HG03342 (cell line): ENCODE measurements at regions not wholly inside any gene's neighbourhood (a gene's known extent, or its start where the extent isn't known, plus 50 kb on each side); places are given as distances from the start of the nearest gene placed in this dataset.

ENCODE experiments used
- ATAC-seq: cut with Tn5 transposase; IDR thresholded peaks from one replicate; pipeline ENCODE4 v1.9.1; 2021; ENCODE audit warnings: mild to moderate bottlenecking, moderate library complexity; ENCODE audit not compliant: unreplicated experiment

DNA sequence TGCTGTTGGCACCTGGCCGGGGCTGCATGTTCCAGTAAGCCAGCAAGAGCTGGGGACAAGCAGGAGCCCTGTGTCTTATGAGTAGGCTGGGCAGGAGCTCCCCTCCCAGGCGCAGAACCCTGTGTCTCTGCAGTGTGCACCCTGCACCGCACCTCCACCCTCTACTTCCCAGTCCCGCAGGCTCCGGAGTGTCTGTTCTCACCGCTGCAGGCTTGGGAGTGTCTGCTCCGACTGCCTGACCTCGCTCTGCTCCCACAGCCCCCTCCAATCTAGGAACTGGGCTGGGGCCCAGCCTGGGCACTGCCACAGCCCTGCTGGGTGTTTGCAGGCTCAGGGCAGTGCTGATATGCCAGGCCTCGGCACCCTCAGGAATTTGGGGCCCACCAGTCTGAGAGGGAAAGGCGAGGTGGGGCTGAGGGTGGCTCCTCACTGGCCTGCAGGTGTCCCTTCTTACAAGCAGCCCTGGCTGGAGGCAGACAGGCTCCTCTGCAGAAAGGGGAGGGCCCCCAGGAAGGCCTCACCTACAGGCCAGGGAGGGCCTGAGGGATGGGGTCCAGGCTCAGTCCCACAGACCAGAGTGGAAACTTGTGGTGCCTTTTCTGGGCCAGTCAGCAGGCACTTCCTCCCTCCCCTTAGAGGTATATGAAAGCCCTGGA, 871.6 kb upstream of the GJE1 start:
- ATAC-seq, result no peak

DNA sequence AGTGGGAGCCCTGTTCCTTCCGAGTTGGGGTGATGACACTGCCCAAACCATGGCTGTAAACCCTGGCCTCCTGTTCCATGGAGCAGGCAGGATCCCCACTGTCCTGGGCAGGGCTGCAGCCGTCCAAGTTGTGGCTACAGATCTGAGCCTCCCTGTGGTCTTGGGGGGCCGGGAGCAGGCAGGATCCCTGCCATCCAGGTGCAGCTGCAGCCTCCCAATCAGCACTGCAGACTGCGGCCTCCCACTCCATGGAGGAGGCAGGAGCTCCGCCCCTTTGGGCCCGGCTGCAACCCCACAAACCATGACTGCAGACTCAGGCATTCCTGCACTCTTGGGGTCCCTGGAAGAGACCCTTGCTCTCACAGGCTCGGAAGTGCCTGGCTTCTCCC, 872.1 kb upstream of the GJE1 start:
- no peak for ATAC-seq

DNA sequence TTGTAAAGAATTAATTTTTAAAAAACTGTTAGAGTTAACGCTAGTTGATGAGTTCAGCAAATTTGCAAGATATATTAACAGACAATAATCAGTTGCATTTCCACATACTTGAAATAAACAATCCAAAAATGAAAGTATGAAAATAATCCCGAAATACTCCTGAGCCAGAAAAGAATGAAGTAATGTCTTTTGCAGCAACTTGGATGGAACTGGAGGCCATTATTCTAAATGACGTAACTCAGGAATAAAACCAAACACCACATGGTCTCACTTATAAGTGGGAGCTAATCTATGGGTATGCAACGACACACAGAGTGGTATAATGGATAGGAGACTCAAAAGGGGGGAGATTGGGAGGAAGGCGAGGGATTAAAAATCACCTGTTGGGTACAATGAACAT, 872.9 kb upstream of the GJE1 start:
- ATAC-seq, result no peak

DNA sequence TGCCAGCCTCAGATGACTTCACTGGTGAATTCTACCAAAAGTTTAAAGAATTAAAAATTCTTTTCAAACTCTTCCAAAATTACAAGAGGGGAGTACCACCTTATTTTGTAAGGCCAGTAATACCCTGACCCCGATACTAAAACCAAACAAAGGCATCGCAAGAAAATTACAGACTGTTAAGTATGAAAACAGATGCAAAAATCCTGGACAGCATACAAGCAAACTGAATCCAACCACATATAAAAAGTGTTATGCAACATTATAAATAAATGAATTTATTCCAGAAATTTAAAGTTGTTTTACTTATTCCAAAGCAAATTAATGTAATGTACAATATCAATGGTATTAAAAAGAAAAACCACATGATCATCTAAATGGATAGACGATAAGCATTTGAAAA, 873.6 kb upstream of the GJE1 start:
- no peak for ATAC-seq

DNA sequence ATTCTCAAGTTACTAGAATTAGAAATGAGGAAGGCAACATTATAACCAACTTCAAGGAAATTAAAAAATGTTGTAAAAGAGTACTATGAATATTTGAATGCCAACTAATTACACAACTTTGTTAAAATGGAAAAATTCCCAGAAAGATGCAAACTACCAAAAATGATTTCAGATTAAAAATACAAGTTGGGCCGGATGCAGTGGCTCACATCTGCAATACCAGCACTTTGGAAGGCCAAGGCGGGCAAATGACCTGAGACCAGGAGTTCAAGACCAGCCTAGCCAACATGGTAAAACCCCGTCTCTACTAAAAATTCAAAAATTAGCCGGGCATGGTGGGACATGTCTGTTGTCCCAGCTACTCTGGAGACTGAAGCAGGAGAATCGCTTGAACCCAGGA, 874.2 kb upstream of the GJE1 start:
- ATAC-seq, result no peak

DNA sequence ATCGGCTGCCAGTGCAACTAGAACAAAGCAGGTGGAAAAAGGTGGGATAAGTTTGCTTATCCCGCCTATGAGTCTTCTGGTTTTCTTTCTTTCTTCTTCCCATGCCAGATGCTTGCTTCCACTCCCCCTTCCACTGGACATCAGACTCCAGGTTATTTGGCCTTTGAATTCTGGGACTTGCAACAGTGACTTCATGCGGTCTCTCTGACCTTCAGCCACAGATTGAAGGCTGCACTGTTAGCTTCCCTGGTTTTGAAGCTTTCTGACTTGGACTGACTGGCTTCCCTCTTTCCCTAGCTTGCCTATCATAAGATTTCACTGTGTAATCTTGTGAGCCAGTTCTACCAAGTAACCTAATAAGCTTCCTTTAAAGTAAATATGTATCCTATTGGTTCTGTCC, 878.4 kb upstream of the GJE1 start:
- no peak for ATAC-seq

DNA sequence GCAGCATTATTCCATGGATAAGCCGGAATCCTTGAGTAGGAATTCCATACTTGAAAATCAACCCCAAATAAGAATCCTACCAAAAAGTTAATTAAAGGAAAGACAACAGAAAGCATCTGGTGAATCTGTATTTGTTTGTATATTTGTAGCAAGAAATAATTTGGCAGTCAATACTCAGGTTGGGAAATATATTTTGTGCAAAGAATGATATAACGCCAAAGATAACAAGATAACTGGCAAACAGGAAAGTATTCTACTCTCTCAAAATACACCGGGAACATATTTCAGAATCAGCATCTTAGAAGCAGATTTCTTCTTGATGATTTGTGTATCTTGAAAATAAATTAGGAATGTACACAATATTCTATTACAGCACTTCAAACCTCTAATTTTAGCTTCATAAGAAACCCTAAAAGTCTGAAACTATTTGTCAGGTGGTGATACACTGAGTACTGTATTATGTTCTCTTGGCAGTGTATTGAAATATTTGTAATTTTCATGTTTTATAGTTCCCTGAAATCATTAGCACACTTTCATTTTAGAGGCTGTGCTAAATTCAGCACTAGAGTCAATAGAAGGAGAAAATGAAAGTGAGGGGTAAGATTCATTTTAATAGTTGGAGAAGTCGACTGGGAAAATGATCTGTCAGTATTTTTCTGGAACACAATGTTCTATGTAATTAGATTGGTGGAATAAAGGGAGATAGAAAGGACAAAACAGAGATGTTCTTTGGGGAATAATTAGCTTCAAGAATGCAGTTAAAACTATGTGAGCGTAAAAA, 879.7 kb upstream of the GJE1 start:
- no peak for ATAC-seq

DNA sequence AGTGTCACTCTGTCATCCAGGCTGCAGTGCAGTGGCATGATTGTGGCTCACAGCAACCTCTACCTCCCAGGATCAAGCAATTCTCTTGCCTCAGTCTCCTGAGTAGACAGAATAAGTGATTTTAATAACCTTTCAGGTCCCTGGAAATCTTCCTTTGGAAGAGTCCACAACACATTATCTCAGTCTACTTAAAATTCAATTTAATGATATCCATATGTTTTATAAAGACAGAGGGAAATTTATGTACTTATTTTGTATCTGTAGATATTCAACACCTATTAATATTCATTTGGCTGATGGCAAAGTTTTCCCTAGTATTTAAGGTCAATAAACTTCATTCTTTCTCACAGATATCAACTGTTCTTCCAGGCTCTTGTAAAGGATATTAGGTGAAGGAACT, 881.4 kb upstream of the GJE1 start:
- no peak for ATAC-seq

DNA sequence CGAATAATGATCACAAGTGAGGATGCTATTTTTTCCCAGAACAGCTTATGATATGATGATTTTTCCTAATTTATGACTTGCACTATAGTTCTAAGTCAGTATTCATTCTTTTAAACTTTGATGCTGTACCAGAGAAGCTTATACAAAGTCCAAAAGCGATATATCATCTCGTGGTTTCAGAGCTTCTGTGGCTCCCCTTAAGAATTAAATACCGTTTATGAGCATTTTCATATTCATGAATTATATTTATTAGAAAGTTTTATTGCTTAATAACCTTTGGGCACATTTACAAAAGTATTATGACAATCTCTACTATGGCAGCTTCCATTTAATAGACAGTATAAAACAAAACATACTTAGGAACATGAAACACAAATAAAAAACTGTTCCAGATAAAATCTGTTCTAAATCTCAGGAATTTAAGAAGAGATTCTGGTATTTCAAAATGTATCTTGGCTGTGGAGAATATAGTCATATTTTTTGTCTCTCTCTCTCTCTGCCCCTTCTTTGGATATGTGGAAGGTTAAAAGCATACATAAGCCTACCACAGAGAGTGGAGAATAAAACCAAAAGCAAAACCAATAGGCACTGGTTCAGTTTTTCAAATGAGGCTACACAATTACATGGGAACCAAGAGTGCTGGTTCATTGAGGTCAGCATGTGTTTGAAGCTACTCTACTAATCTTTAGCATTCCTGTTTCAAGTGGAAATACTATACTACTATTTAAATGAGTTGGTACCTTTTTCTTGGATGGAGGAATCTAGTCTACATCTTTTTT, 884.5 kb upstream of the GJE1 start:
- peak; percentile 74 for ATAC-seq

DNA sequence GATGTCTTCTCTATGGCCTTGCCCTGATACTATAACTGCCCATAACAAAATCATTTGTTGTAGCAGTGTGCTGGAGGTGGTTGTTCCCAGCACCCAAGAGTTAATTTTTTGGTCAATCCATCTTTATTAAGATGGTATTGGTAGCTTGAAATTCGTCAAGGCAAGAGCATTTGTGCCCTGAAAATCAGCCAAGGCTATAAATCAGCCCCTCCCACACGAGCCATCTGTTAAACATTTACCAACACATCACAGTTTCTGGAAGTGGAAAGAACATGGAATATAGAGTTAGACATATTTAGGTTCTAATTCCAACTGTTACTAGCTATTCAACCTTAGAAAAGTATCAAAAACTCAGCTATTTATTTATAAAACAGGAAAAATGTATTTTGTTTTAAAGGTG, 888.4 kb upstream of the GJE1 start:
- ATAC-seq, result no peak

DNA sequence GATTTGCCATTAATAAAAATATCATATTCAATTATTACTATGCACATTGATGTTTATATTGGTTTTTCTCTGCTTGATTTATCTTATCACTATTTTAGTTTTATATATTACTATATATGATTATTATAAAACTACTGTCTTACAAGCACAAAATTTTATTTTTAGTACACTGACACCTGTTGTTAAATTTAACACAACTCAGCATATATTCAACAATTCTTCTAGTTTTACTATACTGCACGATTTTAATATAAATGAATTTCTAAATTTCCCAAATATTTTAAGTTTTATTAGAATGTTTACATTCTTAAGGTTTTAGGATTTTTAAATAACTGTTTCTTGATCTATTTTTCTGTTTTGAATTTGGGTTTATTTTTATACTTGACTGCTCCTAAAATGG, 889.8 kb upstream of the GJE1 start:
- no peak for ATAC-seq

DNA sequence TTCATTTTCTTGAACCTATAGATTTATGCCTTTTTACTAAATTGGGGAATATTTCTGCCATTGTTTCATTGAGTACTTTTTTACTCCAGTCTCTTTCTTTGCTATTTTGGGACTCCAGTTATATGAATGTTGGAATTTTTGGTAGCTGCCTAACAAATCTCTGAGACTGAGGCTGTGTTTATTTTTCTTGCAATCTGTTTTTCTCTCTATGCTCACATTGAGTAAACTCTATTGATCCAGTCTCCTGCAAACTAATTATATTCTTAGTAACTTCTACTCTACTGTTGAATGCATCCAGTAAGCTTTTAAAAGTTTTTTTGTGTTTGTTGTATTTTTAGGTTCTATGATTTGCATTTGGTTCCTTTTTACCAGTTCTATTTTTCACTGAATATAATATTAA, 903.4 kb upstream of the GJE1 start:
- ATAC-seq, result no peak

DNA sequence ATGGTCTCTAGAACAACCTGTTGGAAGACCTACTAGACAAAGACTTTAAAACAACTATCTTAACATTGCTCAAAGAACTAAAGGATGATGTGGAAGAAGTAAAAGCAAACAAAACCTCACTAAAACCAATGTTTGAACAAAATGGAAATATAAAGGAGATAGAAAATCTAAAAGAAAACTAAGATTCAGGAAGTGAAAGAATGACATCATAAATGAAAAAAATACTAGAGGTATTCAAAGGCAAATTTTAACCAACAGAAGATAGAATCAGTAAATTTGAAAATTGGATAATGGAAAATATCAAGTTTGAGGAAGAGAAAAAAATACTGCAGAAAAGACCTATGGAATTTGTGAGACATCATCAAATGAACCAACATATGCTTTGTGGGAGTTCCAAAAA, 914.1 kb upstream of the GJE1 start:
- ATAC-seq, result no peak

DNA sequence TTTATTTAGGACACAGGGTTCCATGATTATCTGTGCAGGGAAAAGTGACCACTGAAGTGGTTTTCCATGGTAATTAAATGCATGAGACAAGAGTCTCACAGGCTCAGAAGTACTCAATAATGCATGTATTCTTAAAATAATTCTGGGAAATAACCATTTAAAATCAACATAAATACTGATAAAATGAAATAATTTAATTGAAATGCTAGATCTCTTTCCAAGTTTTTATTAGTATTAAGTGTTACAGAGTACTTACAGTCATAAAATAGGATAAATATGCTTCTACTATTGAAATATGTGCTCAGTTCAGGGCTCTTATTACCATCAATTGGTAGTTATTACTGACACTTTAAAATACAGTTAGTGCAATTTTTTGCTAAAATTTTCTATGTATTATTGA, 916.0 kb upstream of the GJE1 start:
- ATAC-seq, result no peak

DNA sequence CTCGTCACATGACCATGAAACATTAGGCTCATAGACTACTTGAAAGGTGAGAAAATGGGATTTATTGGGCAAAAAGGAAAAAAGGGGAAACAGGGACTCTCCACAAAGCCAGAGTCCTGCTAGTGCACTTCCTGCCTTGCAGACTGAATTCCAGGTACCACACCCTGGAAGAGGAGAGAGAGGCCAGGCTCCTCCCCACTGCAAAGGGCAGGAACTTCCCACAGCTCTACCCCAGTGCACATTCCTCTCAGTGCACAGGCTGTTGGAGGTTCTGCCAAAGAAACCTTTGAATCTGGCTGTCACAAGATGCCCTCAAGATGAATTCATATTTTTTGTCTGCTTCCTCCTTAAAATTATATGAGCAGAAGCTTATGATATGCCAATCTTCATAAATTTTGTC, 920.4 kb upstream of the GJE1 start:
- ATAC-seq, result no peak

DNA sequence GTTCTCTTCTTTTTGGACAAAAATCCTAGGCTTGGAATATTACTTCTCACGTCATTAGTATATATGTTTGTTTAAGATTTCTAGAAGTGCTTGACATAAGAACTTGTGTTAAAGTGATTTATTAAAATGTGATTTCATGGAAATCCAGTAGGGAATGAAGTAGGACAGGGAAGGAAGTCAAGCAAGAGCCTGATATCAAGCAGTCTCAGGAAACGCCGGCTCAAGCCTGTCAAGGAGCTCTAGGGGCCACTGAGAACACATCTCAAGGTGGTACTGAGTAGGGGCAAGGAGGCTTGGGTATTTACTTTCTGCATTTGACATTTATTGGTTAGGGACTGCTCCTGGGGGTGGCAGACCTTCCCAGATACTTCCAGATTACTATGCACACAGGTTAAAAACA, 920.9 kb upstream of the GJE1 start:
- no peak for ATAC-seq

DNA sequence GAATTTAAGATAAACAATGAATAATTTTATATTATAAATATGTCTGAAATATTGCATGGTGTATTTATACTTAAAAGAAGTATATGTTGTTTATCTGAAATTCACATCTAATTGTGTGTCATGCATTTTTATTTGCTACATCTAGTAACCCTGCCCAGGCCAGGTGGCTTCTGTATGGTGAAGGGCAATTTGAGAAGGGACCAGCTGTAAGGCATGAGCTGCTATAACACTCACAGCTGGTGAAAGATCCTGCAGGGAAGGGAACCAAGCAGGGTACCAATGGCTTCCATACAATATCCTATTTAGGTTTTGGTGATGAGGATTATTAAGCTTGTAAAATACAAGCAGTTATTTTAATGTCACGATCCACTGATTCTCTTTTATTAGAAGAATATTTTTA, 921.8 kb upstream of the GJE1 start:
- ATAC-seq, result no peak

DNA sequence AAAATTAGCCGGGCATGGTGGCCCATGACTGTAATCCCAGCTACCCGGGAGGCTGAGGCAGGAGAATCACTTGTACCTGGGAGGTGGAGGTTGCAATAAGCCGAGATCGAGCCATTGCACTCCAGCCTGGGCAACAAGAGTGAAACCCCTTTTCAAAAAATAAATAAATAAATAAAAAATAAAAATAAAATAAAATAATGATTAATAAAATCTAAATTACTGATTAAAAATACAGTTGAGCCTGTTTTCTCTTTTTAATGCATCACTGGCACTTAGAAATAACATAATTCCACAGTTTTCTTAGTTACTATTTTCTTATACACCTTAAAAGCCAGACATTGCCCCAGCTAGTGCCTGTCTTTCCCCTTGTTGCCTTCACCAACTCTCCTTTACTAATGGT, 922.8 kb upstream of the GJE1 start:
- ATAC-seq, result no peak

DNA sequence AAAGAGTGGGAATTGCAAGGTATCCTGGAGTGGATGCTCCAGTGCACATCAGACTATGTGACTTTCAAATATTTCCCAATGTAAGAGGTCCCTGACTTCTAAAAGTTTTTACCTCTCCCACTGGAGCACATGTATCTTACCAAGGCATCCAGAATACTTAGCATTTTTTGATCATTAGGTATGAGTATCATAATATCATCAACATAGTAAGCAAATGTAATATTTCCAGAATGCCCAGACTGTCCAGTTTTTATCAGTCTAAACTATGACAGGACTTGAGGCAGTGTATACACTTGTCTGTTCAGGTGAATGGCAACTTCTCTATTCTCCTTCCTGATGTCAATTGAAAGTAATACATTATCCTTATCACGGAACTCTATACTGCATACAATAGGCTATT, 924.6 kb upstream of the GJE1 start:
- ATAC-seq, result no peak

DNA sequence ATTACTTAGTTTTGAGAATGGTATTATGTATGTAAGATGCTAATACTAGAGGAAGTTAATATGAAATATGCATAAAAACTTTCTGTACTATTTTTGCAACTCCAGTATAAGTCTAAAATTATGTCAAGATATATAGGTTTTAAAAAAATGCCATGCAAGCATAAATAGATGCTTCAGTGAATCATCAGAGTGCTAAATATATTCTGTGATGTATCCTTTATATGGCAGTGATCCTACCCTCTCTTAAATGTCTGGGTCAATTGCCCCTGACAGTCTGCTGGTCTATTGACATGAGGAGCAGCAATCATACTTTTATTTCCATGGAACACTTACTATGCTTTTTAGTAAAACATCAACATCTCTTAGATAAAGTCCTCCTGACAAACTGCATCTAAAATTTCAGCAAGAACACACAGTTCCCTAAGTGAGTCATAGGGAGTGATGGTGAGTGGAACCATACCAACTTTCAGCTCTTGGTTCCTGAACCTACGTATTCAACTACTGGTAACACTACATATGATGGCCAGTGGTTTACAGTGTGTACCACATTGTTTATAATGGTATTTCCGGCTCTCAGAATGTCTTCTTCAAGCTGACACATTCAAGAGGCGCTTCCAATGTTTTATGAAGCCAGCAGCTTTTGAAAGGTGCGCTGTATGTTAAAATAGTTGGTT, 928.7 kb upstream of the GJE1 start:
- ATAC-seq, result no peak

DNA sequence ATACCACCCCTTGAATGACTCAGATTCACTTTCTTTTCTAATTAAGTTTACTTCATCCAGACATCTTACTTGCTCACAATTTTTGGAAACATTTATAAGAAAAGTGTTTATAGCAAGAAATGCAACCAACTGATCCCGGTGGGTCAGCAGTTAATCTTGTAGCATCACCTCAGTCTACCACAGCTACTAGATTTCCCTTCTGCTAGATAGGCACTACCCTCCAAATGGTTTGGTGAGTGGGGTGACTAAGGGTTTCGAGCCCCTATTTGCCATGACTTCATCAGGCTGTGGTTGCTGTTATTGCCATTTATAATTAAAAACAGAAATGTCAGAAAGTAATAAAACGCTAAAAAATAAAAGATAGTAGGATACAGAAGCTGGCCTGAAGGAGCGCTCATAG, 930.1 kb upstream of the GJE1 start:
- no peak for ATAC-seq

DNA sequence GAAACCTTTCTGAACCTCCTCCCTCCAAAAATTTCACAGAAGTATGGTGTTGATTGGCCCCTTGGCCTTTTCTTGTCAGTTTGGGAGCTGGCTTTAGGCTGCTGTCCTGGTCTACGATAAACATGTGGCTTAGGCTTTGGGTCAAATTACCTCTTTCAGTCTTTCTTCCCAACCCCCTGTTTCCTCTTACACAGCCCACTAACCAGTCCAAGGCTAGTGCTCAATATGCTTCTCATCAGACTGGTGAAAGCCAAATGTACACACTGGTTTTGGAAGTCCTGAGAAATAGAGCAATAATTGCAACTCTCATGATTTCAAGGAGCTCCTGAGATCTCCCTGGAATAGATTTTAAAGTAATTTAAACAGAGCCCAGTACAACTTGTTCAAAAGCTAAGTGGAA, 933.7 kb upstream of the GJE1 start:
- ATAC-seq, result no peak
